ENCODE measurements at regions not wholly inside any gene's neighbourhood (a gene's known extent, or its start where the extent isn't known, plus 50 kb on each side); places are given as distances from the start of the nearest gene placed in this dataset.

DNA sequence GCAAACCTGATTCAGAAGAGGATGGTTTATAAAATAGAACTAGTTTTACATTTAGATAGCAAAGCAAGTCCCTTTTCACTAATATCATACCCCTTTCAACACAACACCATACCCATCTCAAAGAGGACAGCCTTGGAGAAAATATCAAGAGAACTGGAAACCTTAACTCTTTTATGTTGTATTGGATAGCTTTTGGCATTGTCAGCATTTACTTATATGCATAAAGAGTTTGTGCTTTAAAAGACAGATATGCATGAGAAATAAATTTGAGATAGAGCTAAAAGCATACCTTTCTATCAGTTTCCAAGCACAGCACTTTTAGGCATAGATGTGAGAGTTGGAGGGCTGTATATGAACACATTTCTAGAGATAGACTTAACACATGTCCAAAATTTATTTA, 799.3 kb upstream of the ACO1 start:
- no peak overlapping the region for H2AFZ ChIP-seq (ENCODE audit: low read length)
- H3K79me2 ChIP-seq (ENCODE audit: low read length) = no peaks in the 10 kb centered on the region
- H3K9me3 ChIP-seq (replicated peaks; ENCODE audit: insufficient read depth, low read length) = no peaks in the 10 kb centered on the region
- no peaks in the 10 kb centered on the region for H3K36me3 ChIP-seq (replicated peaks; ENCODE audit: insufficient read depth, low read length)
- TF ChIP-seq, protein P1, sequence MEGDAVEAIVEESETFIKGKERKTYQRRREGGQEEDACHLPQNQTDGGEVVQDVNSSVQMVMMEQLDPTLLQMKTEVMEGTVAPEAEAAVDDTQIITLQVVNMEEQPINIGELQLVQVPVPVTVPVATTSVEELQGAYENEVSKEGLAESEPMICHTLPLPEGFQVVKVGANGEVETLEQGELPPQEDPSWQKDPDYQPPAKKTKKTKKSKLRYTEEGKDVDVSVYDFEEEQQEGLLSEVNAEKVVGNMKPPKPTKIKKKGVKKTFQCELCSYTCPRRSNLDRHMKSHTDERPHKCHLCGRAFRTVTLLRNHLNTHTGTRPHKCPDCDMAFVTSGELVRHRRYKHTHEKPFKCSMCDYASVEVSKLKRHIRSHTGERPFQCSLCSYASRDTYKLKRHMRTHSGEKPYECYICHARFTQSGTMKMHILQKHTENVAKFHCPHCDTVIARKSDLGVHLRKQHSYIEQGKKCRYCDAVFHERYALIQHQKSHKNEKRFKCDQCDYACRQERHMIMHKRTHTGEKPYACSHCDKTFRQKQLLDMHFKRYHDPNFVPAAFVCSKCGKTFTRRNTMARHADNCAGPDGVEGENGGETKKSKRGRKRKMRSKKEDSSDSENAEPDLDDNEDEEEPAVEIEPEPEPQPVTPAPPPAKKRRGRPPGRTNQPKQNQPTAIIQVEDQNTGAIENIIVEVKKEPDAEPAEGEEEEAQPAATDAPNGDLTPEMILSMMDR (IDR thresholded peaks at IDR 0.05; ENCODE audit: low read length) = no peak
- TF ChIP-seq EZH2 (optimal IDR thresholded peaks at IDR 0.05; ENCODE audit: low read depth, low read length) (no peak), EZH2phosphoT487 (IDR thresholded peaks at IDR 0.05; ENCODE audit: low read length) (no peak)
- H3K4me1 ChIP-seq (ENCODE audit: low read length) = no peaks in the 10 kb centered on the region
- no peaks in the 10 kb centered on the region for H3K27me3 ChIP-seq (replicated peaks; ENCODE audit: insufficient read depth, low read length)
- H4K20me1 ChIP-seq (ENCODE audit: insufficient read depth, low read length) = no peaks in the 10 kb centered on the region
- H3K9ac ChIP-seq (ENCODE audit: low read length) = no peak overlapping the region
- no peak overlapping the region for H3K27ac ChIP-seq (ENCODE audit: low read length)
- H3K9me2 ChIP-seq (replicated peaks; ENCODE audit: insufficient read depth, low read length) = no peaks in the 10 kb centered on the region
- no peak for DNase-seq
- no peak overlapping the region for H3K4me3 ChIP-seq (ENCODE audit: low read length)
- H3K4me2 ChIP-seq (ENCODE audit: low read depth, low read length) = no peak overlapping the region
- H3F3A ChIP-seq (ENCODE audit: insufficient read depth, low read length) = no peaks in the 10 kb centered on the region

DNA sequence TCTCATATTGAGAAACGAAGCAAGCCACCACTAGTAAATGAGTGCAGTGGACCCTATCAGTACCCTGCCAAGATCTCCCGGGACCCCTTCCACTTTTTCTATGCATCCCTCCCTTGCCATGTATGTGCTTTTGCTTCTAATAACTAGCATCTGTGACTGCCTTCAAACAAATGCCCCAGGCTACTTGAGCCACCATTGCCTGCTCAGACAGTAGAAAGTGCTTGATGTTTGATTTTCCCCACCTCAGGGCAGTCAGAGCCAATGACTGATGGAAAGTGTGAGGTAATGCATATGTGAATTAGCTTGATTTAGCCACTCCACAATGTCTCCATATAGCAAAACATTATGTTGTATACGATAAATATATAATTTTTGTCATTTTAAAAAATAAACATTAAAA, 797.3 kb upstream of the ACO1 start:
- DNase-seq = no peak
- Histone ChIP-seq H3K9ac (ENCODE audit: low read length) (no peak overlapping the region), H3K36me3 (replicated peaks; ENCODE audit: insufficient read depth, low read length) (no peaks in the 10 kb centered on the region), H3K9me3 (replicated peaks; ENCODE audit: insufficient read depth, low read length) (no peaks in the 10 kb centered on the region), H3K27ac (ENCODE audit: low read length) (no peak overlapping the region), H3K4me2 (ENCODE audit: low read depth, low read length) (no peak overlapping the region), H3K79me2 (ENCODE audit: low read length) (no peaks in the 10 kb centered on the region), H3K4me3 (ENCODE audit: low read length) (no peak overlapping the region), H3K4me1 (ENCODE audit: low read length) (no peaks in the 10 kb centered on the region), H3K9me2 (replicated peaks; ENCODE audit: insufficient read depth, low read length) (no peaks in the 10 kb centered on the region), H4K20me1 (ENCODE audit: insufficient read depth, low read length) (no peaks in the 10 kb centered on the region), H2AFZ (ENCODE audit: low read length) (no peak overlapping the region), H3K27me3 (replicated peaks; ENCODE audit: insufficient read depth, low read length) (no peaks in the 10 kb centered on the region), H3F3A (ENCODE audit: insufficient read depth, low read length) (no peaks in the 10 kb centered on the region)
- TF ChIP-seq, protein P1 (IDR thresholded peaks at IDR 0.05; ENCODE audit: low read length) = no peak
- no peak for TF ChIP-seq EZH2phosphoT487 (IDR thresholded peaks at IDR 0.05; ENCODE audit: low read length)
- TF ChIP-seq EZH2 (optimal IDR thresholded peaks at IDR 0.05; ENCODE audit: low read depth, low read length) = no peak

DNA sequence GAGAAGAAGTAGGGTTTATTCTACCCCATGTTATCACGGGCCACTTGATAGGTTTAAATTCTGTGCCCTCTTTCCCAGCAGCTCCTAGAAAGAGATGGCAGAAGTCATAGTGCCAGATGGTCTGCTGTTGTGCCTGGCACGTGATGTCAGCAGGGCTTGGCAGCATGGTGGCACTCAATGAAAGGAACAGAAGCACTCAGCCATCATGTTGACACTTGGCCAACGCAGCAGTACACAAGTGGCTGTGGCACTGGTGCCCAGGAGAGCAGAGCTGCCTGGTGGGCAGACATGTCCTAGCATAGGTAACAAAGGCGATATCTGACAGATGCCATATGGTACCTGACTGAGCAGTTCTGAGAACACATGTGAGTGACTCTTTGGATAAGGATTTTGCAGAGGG, 796.4 kb upstream of the ACO1 start:
- H3K4me3 ChIP-seq (ENCODE audit: low read length) = no peak overlapping the region
- no peaks in the 10 kb centered on the region for H3K9me2 ChIP-seq (replicated peaks; ENCODE audit: insufficient read depth, low read length)
- H3K79me2 ChIP-seq (ENCODE audit: low read length) = no peaks in the 10 kb centered on the region
- no peaks in the 10 kb centered on the region for H3K36me3 ChIP-seq (replicated peaks; ENCODE audit: insufficient read depth, low read length)
- no peak for TF ChIP-seq EZH2 (optimal IDR thresholded peaks at IDR 0.05; ENCODE audit: low read depth, low read length)
- TF ChIP-seq, protein P1 (IDR thresholded peaks at IDR 0.05; ENCODE audit: low read length) = no peak
- no peak for TF ChIP-seq EZH2phosphoT487 (IDR thresholded peaks at IDR 0.05; ENCODE audit: low read length)
- no peak for DNase-seq
- no peaks in the 10 kb centered on the region for H3K27me3 ChIP-seq (replicated peaks; ENCODE audit: insufficient read depth, low read length)
- H4K20me1 ChIP-seq (ENCODE audit: insufficient read depth, low read length) = no peaks in the 10 kb centered on the region
- no peak overlapping the region for H3K9ac ChIP-seq (ENCODE audit: low read length)
- H3K4me1 ChIP-seq (ENCODE audit: low read length) = no peaks in the 10 kb centered on the region
- no peaks in the 10 kb centered on the region for H3K9me3 ChIP-seq (replicated peaks; ENCODE audit: insufficient read depth, low read length)
- H3K4me2 ChIP-seq (ENCODE audit: low read depth, low read length) = no peak overlapping the region
- no peaks in the 10 kb centered on the region for H3F3A ChIP-seq (ENCODE audit: insufficient read depth, low read length)
- no peak overlapping the region for H2AFZ ChIP-seq (ENCODE audit: low read length)
- H3K27ac ChIP-seq (ENCODE audit: low read length) = no peak overlapping the region
